Neural cell (in vitro differentiated cells): ENCODE measurements at regions not wholly inside any gene's neighbourhood (a gene's known extent, or its start where the extent isn't known, plus 50 kb on each side); places are given as distances from the start of the nearest gene placed in this dataset.

Experiments
- H2AFZ ChIP-seq: fragments of 200-600, 300-800 bp; sonication (generic), shearing (Covaris generic); 2 replicates; pipeline ENCODE4 v1.6.0; 2014; ENCODE audit warnings: low read depth, mild to moderate bottlenecking, antibody characterized with exemption, low read length, moderate library complexity
- H3F3A ChIP-seq: fragments of 200-600 bp; shearing (Covaris generic); 2 replicates; pipeline ENCODE4 v1.6.1; 2016; ENCODE audit warnings: mild to moderate bottlenecking, moderate library complexity, mixed read lengths, antibody characterized with exemption, low read length; ENCODE audit not compliant: insufficient read depth, poor library complexity, severe bottlenecking
- H3K27ac ChIP-seq: fragments of 200-600, 300-800 bp; sonication (generic), shearing (Covaris generic); 2 replicates; pipeline ENCODE4 v1.5.1; 2014; ENCODE audit warnings: mild to moderate bottlenecking, low read length, moderate library complexity
- H3K27me3 ChIP-seq: fragments of 300-800, 200-600 bp; sonication (generic), shearing (Covaris generic); 2 replicates; pipeline ENCODE4 v1.6.0; 2014; ENCODE audit warnings: mild to moderate bottlenecking, low read depth, low read length, moderate library complexity; ENCODE audit not compliant: insufficient read depth
- H3K36me3 ChIP-seq: fragments of 300-800, 200-600 bp; sonication (generic), shearing (Covaris generic); 2 replicates; pipeline ENCODE4 v1.5.1; 2014; ENCODE audit warnings: mild to moderate bottlenecking, antibody characterized with exemption, low read length, moderate library complexity; ENCODE audit not compliant: insufficient read depth
- H3K4me2 ChIP-seq: fragments of 300-800, 200-600 bp; sonication (generic), shearing (Covaris generic); 2 replicates; pipeline ENCODE4 v1.6.0; 2014; ENCODE audit warnings: mild to moderate bottlenecking, low read length
- H3K4me3 ChIP-seq: fragments of 300-800, 200-600 bp; sonication (generic), shearing (Covaris generic); 2 replicates; pipeline ENCODE4 v1.5.1; 2014; ENCODE audit warnings: mild to moderate bottlenecking, low read length, moderate library complexity
- H3K79me2 ChIP-seq: fragments of 200-600 bp; shearing (Covaris generic); replicated peaks from 2 replicates; pipeline ENCODE4 v1.6.0; 2014; ENCODE audit warnings: mild to moderate bottlenecking, low read length, moderate library complexity; ENCODE audit not compliant: insufficient read depth
- H3K9ac ChIP-seq: fragments of 300-800, 200-600 bp; sonication (generic), shearing (Covaris generic); 2 replicates; pipeline ENCODE4 v1.6.1; 2016; ENCODE audit warnings: mild to moderate bottlenecking, low read length, mixed read lengths
- H3K9me2 ChIP-seq: fragments of 200-600 bp; shearing (Covaris generic); 2 replicates; pipeline ENCODE4 v1.6.1; 2016; ENCODE audit warnings: mild to moderate bottlenecking, low read length, mixed read lengths; ENCODE audit not compliant: insufficient read depth
- H3K9me3 ChIP-seq: fragments of 200-600, 300-800 bp; sonication (generic), shearing (Covaris generic); 2 replicates; pipeline ENCODE4 v1.6.1; 2016; ENCODE audit warnings: mild to moderate bottlenecking, mixed run types, low read length, moderate library complexity, mixed read lengths
- H4K20me1 ChIP-seq: fragments of 200-600 bp; shearing (Covaris generic); 2 replicates; pipeline ENCODE4 v1.6.1; 2016; ENCODE audit warnings: mild to moderate bottlenecking, mixed run types; ENCODE audit not compliant: insufficient read depth
- EP300 ChIP-seq: fragments of 450-650 bp; conservative IDR thresholded peaks from 2 replicates; pipeline ENCODE4 v1.6.1; 2014; ENCODE audit warnings: antibody characterized with exemption, mild to moderate bottlenecking, moderate library complexity; ENCODE audit not compliant: poor library complexity, severe bottlenecking
- EZH2 ChIP-seq: fragments of 200-600, 300-800 bp; shearing (Covaris generic), sonication (generic); IDR thresholded peaks from 2 replicates; pipeline ENCODE4 v1.6.1; 2014; ENCODE audit warnings: antibody characterized with exemption, low read length, borderline replicate concordance, mild to moderate bottlenecking; ENCODE audit not compliant: insufficient read depth, poor library complexity, severe bottlenecking
- MXI1 ChIP-seq: fragments of 450-650 bp; conservative IDR thresholded peaks from 2 replicates; pipeline ENCODE4 v1.6.1; 2014; ENCODE audit warnings: antibody characterized with exemption, mild to moderate bottlenecking; ENCODE audit not compliant: poor library complexity, severe bottlenecking
- POLR2AphosphoS5 ChIP-seq: IDR thresholded peaks from 2 replicates; pipeline ENCODE4 v1.6.1; 2012
- RAD21 ChIP-seq: fragments of 450-650 bp; conservative IDR thresholded peaks from 2 replicates; pipeline ENCODE4 v1.6.1; 2014; ENCODE audit warnings: antibody characterized with exemption, mild to moderate bottlenecking, moderate library complexity
- SMC3 ChIP-seq: fragments of 450-650 bp; conservative IDR thresholded peaks from 2 replicates; pipeline ENCODE4 v1.6.1; 2014; ENCODE audit warnings: antibody characterized with exemption, mild to moderate bottlenecking, moderate library complexity; ENCODE audit not compliant: poor library complexity
- TAF1 ChIP-seq: IDR thresholded peaks from 2 replicates; pipeline ENCODE4 v1.6.1; 2012; ENCODE audit warnings: low read depth
- TF ChIP-seq, protein P1 (sequence below): IDR thresholded peaks from 2 replicates; pipeline ENCODE4 v1.6.1; 2012; ENCODE audit warnings: borderline replicate concordance
- TF ChIP-seq, protein P2 (sequence below): fragments of 450-650 bp; IDR thresholded peaks from 2 replicates; pipeline ENCODE4 v1.5.1; 2014; ENCODE audit warnings: antibody characterized with exemption, mild to moderate bottlenecking, moderate library complexity; ENCODE audit not compliant: poor library complexity, severe bottlenecking

DNA sequence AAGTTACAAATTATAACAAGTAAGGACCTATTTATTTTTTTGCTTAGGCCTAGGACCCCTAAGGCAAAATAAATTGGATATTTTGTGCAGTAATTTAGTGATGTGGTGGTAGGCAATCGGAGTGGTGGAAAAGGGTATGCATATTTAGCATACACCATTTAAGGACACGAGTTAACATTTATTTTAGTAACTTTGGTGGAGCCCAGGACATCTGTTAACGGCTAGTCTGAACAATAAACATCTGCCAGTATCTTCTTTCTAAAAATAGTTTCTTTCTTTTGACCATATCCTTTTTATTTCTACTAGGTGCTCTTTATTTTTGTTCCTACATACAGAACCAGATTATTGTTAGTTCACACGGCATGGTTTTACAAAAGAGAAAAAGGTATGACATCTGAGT lies 326.3 kb downstream of the CHL1 start:
- no peak for TF ChIP-seq SMC3
- TF ChIP-seq POLR2AphosphoS5, result no peak
- TF ChIP-seq, protein P1, sequence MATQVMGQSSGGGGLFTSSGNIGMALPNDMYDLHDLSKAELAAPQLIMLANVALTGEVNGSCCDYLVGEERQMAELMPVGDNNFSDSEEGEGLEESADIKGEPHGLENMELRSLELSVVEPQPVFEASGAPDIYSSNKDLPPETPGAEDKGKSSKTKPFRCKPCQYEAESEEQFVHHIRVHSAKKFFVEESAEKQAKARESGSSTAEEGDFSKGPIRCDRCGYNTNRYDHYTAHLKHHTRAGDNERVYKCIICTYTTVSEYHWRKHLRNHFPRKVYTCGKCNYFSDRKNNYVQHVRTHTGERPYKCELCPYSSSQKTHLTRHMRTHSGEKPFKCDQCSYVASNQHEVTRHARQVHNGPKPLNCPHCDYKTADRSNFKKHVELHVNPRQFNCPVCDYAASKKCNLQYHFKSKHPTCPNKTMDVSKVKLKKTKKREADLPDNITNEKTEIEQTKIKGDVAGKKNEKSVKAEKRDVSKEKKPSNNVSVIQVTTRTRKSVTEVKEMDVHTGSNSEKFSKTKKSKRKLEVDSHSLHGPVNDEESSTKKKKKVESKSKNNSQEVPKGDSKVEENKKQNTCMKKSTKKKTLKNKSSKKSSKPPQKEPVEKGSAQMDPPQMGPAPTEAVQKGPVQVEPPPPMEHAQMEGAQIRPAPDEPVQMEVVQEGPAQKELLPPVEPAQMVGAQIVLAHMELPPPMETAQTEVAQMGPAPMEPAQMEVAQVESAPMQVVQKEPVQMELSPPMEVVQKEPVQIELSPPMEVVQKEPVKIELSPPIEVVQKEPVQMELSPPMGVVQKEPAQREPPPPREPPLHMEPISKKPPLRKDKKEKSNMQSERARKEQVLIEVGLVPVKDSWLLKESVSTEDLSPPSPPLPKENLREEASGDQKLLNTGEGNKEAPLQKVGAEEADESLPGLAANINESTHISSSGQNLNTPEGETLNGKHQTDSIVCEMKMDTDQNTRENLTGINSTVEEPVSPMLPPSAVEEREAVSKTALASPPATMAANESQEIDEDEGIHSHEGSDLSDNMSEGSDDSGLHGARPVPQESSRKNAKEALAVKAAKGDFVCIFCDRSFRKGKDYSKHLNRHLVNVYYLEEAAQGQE, result no peak
- no peak for TF ChIP-seq MXI1
- TF ChIP-seq, protein P2, sequence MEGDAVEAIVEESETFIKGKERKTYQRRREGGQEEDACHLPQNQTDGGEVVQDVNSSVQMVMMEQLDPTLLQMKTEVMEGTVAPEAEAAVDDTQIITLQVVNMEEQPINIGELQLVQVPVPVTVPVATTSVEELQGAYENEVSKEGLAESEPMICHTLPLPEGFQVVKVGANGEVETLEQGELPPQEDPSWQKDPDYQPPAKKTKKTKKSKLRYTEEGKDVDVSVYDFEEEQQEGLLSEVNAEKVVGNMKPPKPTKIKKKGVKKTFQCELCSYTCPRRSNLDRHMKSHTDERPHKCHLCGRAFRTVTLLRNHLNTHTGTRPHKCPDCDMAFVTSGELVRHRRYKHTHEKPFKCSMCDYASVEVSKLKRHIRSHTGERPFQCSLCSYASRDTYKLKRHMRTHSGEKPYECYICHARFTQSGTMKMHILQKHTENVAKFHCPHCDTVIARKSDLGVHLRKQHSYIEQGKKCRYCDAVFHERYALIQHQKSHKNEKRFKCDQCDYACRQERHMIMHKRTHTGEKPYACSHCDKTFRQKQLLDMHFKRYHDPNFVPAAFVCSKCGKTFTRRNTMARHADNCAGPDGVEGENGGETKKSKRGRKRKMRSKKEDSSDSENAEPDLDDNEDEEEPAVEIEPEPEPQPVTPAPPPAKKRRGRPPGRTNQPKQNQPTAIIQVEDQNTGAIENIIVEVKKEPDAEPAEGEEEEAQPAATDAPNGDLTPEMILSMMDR, result no peak
- H3K9ac ChIP-seq, result no peak overlapping the region
- H3K9me3 ChIP-seq, result no peaks in the 10 kb centered on the region

DNA sequence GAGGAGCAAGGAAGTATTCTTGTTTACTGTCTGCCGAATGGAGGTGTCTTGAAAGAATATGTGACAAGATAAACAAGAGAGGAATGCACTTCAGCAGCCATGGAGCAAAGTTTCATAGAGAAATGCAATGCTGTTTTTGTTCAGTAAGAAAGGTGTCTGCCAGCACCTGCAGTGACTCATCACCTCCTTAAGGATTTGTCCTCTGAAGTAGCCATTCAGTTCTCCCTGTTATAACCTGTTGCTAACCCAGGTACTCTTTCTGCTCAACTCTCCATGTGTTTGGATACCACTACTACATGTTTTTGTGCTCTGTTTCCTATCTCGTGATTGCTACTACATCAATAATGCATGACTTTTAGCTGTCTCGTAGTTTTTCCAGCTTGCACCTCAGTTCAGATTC lies 328.9 kb downstream of the CHL1 start:
- H3K9ac ChIP-seq, result no peak overlapping the region
- H3K4me3 ChIP-seq, result no peak overlapping the region
- no peak for TF ChIP-seq POLR2AphosphoS5
- no peak for TF ChIP-seq EZH2
- TF ChIP-seq RAD21, result no peak
- no peak for TF ChIP-seq MXI1
- TF ChIP-seq, protein P1, result no peak
- no peak for TF ChIP-seq TAF1
- TF ChIP-seq, protein P2, result no peak
- no peak for TF ChIP-seq SMC3
- no peak for TF ChIP-seq EP300
- H3K27me3 ChIP-seq, result no peaks in the 10 kb centered on the region
- no peak overlapping the region for H2AFZ ChIP-seq
- no peak overlapping the region for H3K27ac ChIP-seq
- H3K79me2 ChIP-seq, result no peaks in the 10 kb centered on the region
- no peaks in the 10 kb centered on the region for H3K9me2 ChIP-seq
- no peaks in the 10 kb centered on the region for H3F3A ChIP-seq
- H4K20me1 ChIP-seq, result no peaks in the 10 kb centered on the region
- no peaks in the 10 kb centered on the region for H3K9me3 ChIP-seq
- no peak overlapping the region for H3K4me2 ChIP-seq
- no peaks in the 10 kb centered on the region for H3K36me3 ChIP-seq

More for the DNA sequence above, 326.3 kb downstream of the CHL1 start:
- Histone ChIP-seq H4K20me1 (no peaks in the 10 kb centered on the region), H3F3A (no peaks in the 10 kb centered on the region), H3K27me3 (no peaks in the 10 kb centered on the region), H3K79me2 (no peaks in the 10 kb centered on the region), H3K4me2 (no peak overlapping the region), H3K4me3 (no peak overlapping the region), H3K27ac (no peak overlapping the region), H2AFZ (no peak overlapping the region), H3K36me3 (no peaks in the 10 kb centered on the region), H3K9me2 (no peaks in the 10 kb centered on the region)
